HUES6 (cell line): ENCODE measurements at regions not wholly inside any gene's neighbourhood (a gene's known extent, or its start where the extent isn't known, plus 50 kb on each side); places are given as distances from the start of the nearest gene placed in this dataset.

Experiments used
- H3K27ac ChIP-seq: 2 replicates; pipeline ENCODE4 v1.7.0; 2013; ENCODE audit warnings: low read depth, mild to moderate bottlenecking, low read length, inconsistent platforms
- H3K27me3 ChIP-seq: 2 replicates; pipeline ENCODE4 v1.6.1; 2013; ENCODE audit warnings: low read length; ENCODE audit not compliant: control insufficient read depth, insufficient read depth
- H3K36me3 ChIP-seq: 2 replicates; pipeline ENCODE4 v1.6.1; 2013; ENCODE audit warnings: low read length; ENCODE audit not compliant: control insufficient read depth, insufficient read depth
- H3K4me1 ChIP-seq: 2 replicates; pipeline ENCODE4 v1.6.1; 2013; ENCODE audit warnings: low read length; ENCODE audit not compliant: control insufficient read depth, insufficient read depth
- H3K4me3 ChIP-seq: 2 replicates; pipeline ENCODE4 v1.5.1; 2013; ENCODE audit warnings: low read depth, low read length
- H3K9ac ChIP-seq: one replicate; pipeline ENCODE4 v1.6.1; 2013; ENCODE audit warnings: mild to moderate bottlenecking, low read length
- H3K9me3 ChIP-seq: 2 replicates; pipeline ENCODE4 v1.6.1; 2013; ENCODE audit warnings: low read depth, low read length; ENCODE audit not compliant: control insufficient read depth, insufficient read depth

GRCh38 chr16:86424398-86424797, 85.9 kb upstream of the FOXF1 start:
- Histone ChIP-seq H3K4me1 (peaks cover 7% of the 10 kb centered on the region; the same call in 1 of the 2 replicates), H3K9me3 (no peaks in the 10 kb centered on the region), H3K27ac (no peak overlapping the region), H3K4me3 (no peak overlapping the region), H3K36me3 (no peaks in the 10 kb centered on the region), H3K9ac (no peak overlapping the region), H3K27me3 (no peaks in the 10 kb centered on the region)

GRCh38 chr16:86424985-86425384, 85.3 kb upstream of the FOXF1 start:
- H3K4me1 ChIP-seq = peaks cover 7% of the 10 kb centered on the region; the same call in 1 of the 2 replicates
- no peak overlapping the region for H3K9ac ChIP-seq
- no peak overlapping the region for H3K4me3 ChIP-seq
- H3K27ac ChIP-seq = no peak overlapping the region
- no peaks in the 10 kb centered on the region for H3K9me3 ChIP-seq
- no peaks in the 10 kb centered on the region for H3K36me3 ChIP-seq
- peaks cover 3% of the 10 kb centered on the region; the same call in 1 of the 2 replicates for H3K27me3 ChIP-seq

GRCh38 chr16:86426063-86426642, 84.2 kb upstream of the FOXF1 start:
- Histone ChIP-seq H3K9me3 (no peaks in the 10 kb centered on the region), H3K36me3 (no peaks in the 10 kb centered on the region), H3K4me1 (peaks cover 7% of the 10 kb centered on the region; the same call in 1 of the 2 replicates), H3K27ac (no peak overlapping the region), H3K27me3 (peaks cover 8% of the 10 kb centered on the region; the same call in 1 of the 2 replicates), H3K9ac (no peak overlapping the region), H3K4me3 (no peak overlapping the region)

- H3K27me3 ChIP-seq = peaks cover 14% of the 10 kb centered on the region; the same call in 1 of the 2 replicates
- no peak overlapping the region for H3K4me3 ChIP-seq
- H3K9me3 ChIP-seq = no peaks in the 10 kb centered on the region
- H3K9ac ChIP-seq = no peak overlapping the region
- H3K27ac ChIP-seq = no peak overlapping the region
- no peaks in the 10 kb centered on the region for H3K36me3 ChIP-seq
- peaks cover 11% of the 10 kb centered on the region; the same call in 1 of the 2 replicates for H3K4me1 ChIP-seq
Measured at GRCh38 chr16:86427433-86427851, 82.9 kb upstream of the FOXF1 start.

- Histone ChIP-seq H3K4me3 (no peak overlapping the region), H3K27me3 (peaks cover 14% of the 10 kb centered on the region; the same call in 1 of the 2 replicates), H3K4me1 (peaks cover 11% of the 10 kb centered on the region; the same call in 1 of the 2 replicates), H3K36me3 (no peaks in the 10 kb centered on the region), H3K27ac (no peak overlapping the region), H3K9me3 (no peaks in the 10 kb centered on the region), H3K9ac (no peak overlapping the region)
Measured at GRCh38 chr16:86428729-86429517, 81.4 kb upstream of the FOXF1 start.

- no peaks in the 10 kb centered on the region for H3K9me3 ChIP-seq
- H3K9ac ChIP-seq = no peak overlapping the region
- no peak overlapping the region for H3K27ac ChIP-seq
- H3K27me3 ChIP-seq = peaks cover 14% of the 10 kb centered on the region; the same call in 1 of the 2 replicates
- H3K4me1 ChIP-seq = peaks cover 8% of the 10 kb centered on the region; the same call in 1 of the 2 replicates
- no peaks in the 10 kb centered on the region for H3K36me3 ChIP-seq
- no peak overlapping the region for H3K4me3 ChIP-seq
Measured at GRCh38 chr16:86429663-86430062, 80.7 kb upstream of the FOXF1 start.

GRCh38 chr16:86430814-86431213, 79.5 kb upstream of the FOXF1 start:
- Histone ChIP-seq H3K4me3 (no peak overlapping the region), H3K27me3 (peaks cover 18% of the 10 kb centered on the region; the same call in 1 of the 2 replicates)

GRCh38 chr16:86431540-86431939, 78.8 kb upstream of the FOXF1 start:
- H3K36me3 ChIP-seq = no peaks in the 10 kb centered on the region
- no peak overlapping the region for H3K27ac ChIP-seq
- H3K4me3 ChIP-seq = no peak overlapping the region
- no peak overlapping the region for H3K9ac ChIP-seq
- peaks cover 18% of the 10 kb centered on the region; the same call in 1 of the 2 replicates for H3K27me3 ChIP-seq
- H3K4me1 ChIP-seq = peaks cover 5% of the 10 kb centered on the region; the same call in 1 of the 2 replicates
- H3K9me3 ChIP-seq = no peaks in the 10 kb centered on the region

More at GRCh38 chr16:86430814-86431213, 79.5 kb upstream of the FOXF1 start:
- Histone ChIP-seq H3K4me1 (peaks cover 5% of the 10 kb centered on the region; the same call in 1 of the 2 replicates), H3K27ac (no peak overlapping the region), H3K9me3 (no peaks in the 10 kb centered on the region), H3K36me3 (no peaks in the 10 kb centered on the region), H3K9ac (no peak overlapping the region)

- H3K9ac ChIP-seq = no peak overlapping the region
- H3K4me1 ChIP-seq = peaks cover 5% of the 10 kb centered on the region; the same call in 1 of the 2 replicates
- H3K27ac ChIP-seq = no peak overlapping the region
- H3K9me3 ChIP-seq = no peaks in the 10 kb centered on the region
- no peaks in the 10 kb centered on the region for H3K36me3 ChIP-seq
- peaks cover 23% of the 10 kb centered on the region; the same call in 1 of the 2 replicates for H3K27me3 ChIP-seq
- H3K4me3 ChIP-seq = no peak overlapping the region
Measured at GRCh38 chr16:86432048-86432447, 78.3 kb upstream of the FOXF1 start.

GRCh38 chr16:86432691-86433090, 77.6 kb upstream of the FOXF1 start:
- Histone ChIP-seq H3K4me1 (peaks cover 5% of the 10 kb centered on the region; the same call in 1 of the 2 replicates), H3K4me3 (no peak overlapping the region), H3K27ac (no peak overlapping the region), H3K36me3 (no peaks in the 10 kb centered on the region), H3K9me3 (no peaks in the 10 kb centered on the region), H3K9ac (no peak overlapping the region), H3K27me3 (peaks cover 29% of the 10 kb centered on the region; the same call in 1 of the 2 replicates)
